Mesenchymal stem cell (in vitro differentiated cells and primary cell): ENCODE measurements at regions not wholly inside any gene's neighbourhood (a gene's known extent, or its start where the extent isn't known, plus 50 kb on each side); places are given as distances from the start of the nearest gene placed in this dataset.

ENCODE experiments used
- DNase-seq: peaks from one replicate; pipeline ENCODE4 v3.0.0-alpha.2; 2013
- H2AFZ ChIP-seq: one replicate; pipeline ENCODE4 v1.6.1; 2013; ENCODE audit warnings: low read depth, mild to moderate bottlenecking, control low read depth, inconsistent platforms, low read length, moderate library complexity
- H2AK5ac ChIP-seq: 2 replicates; pipeline ENCODE4 v1.6.1; 2013; ENCODE audit warnings: low read length, moderate library complexity, mild to moderate bottlenecking, inconsistent platforms; ENCODE audit not compliant: severe bottlenecking
- H2BK120ac ChIP-seq: one replicate; pipeline ENCODE4 v1.6.1; 2013; ENCODE audit warnings: low read depth, mild to moderate bottlenecking, inconsistent platforms, low read length, moderate library complexity
- H2BK12ac ChIP-seq, 2 experiments: one replicate each; pipeline ENCODE4 v1.6.1; 2013; ENCODE audit warnings: inconsistent platforms in 2 of 2, low read length in 2 of 2, mild to moderate bottlenecking in 2 of 2, moderate library complexity in 2 of 2, control low read depth in 1 of 2
- H2BK15ac ChIP-seq: one replicate; pipeline ENCODE4 v1.6.1; 2013; ENCODE audit warnings: mild to moderate bottlenecking, low read depth, inconsistent platforms; ENCODE audit not compliant: poor library complexity, severe bottlenecking
- H2BK5ac ChIP-seq: 2 replicates; pipeline ENCODE4 v1.6.1; 2013; ENCODE audit warnings: low read depth, mild to moderate bottlenecking, low read length, control low read depth, inconsistent platforms; ENCODE audit not compliant: poor library complexity, severe bottlenecking
- H3K14ac ChIP-seq, 2 experiments: one replicate each; pipeline ENCODE4 v1.6.1; 2013; ENCODE audit warnings: inconsistent platforms in 2 of 2, low read length in 2 of 2, control low read depth in 1 of 2, mild to moderate bottlenecking in 1 of 2, moderate library complexity in 1 of 2
- H3K18ac ChIP-seq, 2 experiments: one replicate each; pipeline ENCODE4 v1.6.1; 2013; ENCODE audit warnings: inconsistent platforms in 2 of 2, low read length in 2 of 2, control low read depth in 1 of 2, low read depth in 1 of 2, mild to moderate bottlenecking in 1 of 2
- H3K23ac ChIP-seq, 2 experiments: one replicate each; pipeline ENCODE4 v1.6.1; 2013; ENCODE audit warnings: inconsistent platforms in 2 of 2, low read length in 2 of 2, mild to moderate bottlenecking in 2 of 2, moderate library complexity in 2 of 2, control low read depth in 1 of 2
- H3K27ac ChIP-seq: 2 replicates; pipeline ENCODE4 v1.5.1; 2013; ENCODE audit warnings: mild to moderate bottlenecking, moderate library complexity, low read length, control low read depth, inconsistent platforms; ENCODE audit not compliant: poor library complexity, severe bottlenecking
- H3K27me3 ChIP-seq, 2 experiments: 2 replicates each; pipeline versions ENCODE4 v1.6.1 to v1.7.0; 2013; ENCODE audit warnings: low read length in 2 of 2, mild to moderate bottlenecking in 2 of 2, moderate library complexity in 2 of 2, control low read depth in 1 of 2, inconsistent platforms in 1 of 2; ENCODE audit not compliant: control insufficient read depth in 1 of 2, insufficient read depth in 1 of 2
- H3K36me3 ChIP-seq, 2 experiments: 2 replicates each; pipeline versions ENCODE4 v1.6.1 to v1.7.0; 2013; ENCODE audit warnings: low read length in 2 of 2, control low read depth in 1 of 2, inconsistent platforms in 1 of 2, low read depth in 1 of 2, mild to moderate bottlenecking in 1 of 2; ENCODE audit not compliant: insufficient read depth in 2 of 2, control insufficient read depth in 1 of 2
- H3K4ac ChIP-seq, 2 experiments: one replicate each; pipeline ENCODE4 v1.6.1; 2013; ENCODE audit warnings: inconsistent platforms in 2 of 2, low read length in 2 of 2, mild to moderate bottlenecking in 2 of 2, moderate library complexity in 2 of 2, control low read depth in 1 of 2, low read depth in 1 of 2
- H3K4me1 ChIP-seq: 2 replicates; pipeline ENCODE4 v1.6.1; 2013; ENCODE audit warnings: low read depth, low read length, control low read depth; ENCODE audit not compliant: control insufficient read depth, insufficient read depth
- H3K4me2 ChIP-seq: 2 replicates; pipeline ENCODE4 v1.6.1; 2013; ENCODE audit warnings: low read length, mild to moderate bottlenecking, inconsistent platforms; ENCODE audit not compliant: poor library complexity, severe bottlenecking
- H3K4me3 ChIP-seq, 2 experiments: 2 replicates each; pipeline versions ENCODE4 v1.5.1 to v1.7.0; 2013; ENCODE audit warnings: low read length in 2 of 2, mild to moderate bottlenecking in 2 of 2, control low read depth in 1 of 2, low read depth in 1 of 2; ENCODE audit not compliant: insufficient read depth in 1 of 2
- H3K79me1 ChIP-seq: replicated peaks from 2 replicates; pipeline ENCODE4 v1.6.1; 2013; ENCODE audit warnings: mild to moderate bottlenecking, control low read depth, low read length, inconsistent platforms; ENCODE audit not compliant: poor library complexity, severe bottlenecking
- H3K9ac ChIP-seq: 2 replicates; pipeline ENCODE4 v1.7.0; 2013; ENCODE audit warnings: mild to moderate bottlenecking, low read length, moderate library complexity
- H3K9me3 ChIP-seq: 2 replicates; pipeline ENCODE4 v1.7.0; 2013; ENCODE audit warnings: mild to moderate bottlenecking, low read length; ENCODE audit not compliant: control insufficient read depth
- H4K8ac ChIP-seq: one replicate; pipeline ENCODE4 v1.6.1; 2013; ENCODE audit warnings: inconsistent platforms, mild to moderate bottlenecking, low read length, moderate library complexity
- H4K91ac ChIP-seq: one replicate; pipeline ENCODE4 v1.6.1; 2013; ENCODE audit warnings: mild to moderate bottlenecking, low read length, inconsistent platforms
- WGBS: methylation state at CpG from one replicate; pipeline ENCODE4 v1.1.7; 2013; ENCODE audit warnings: mixed read lengths; 5-methylcytosine and 5-hydroxymethylcytosine counted together

DNA sequence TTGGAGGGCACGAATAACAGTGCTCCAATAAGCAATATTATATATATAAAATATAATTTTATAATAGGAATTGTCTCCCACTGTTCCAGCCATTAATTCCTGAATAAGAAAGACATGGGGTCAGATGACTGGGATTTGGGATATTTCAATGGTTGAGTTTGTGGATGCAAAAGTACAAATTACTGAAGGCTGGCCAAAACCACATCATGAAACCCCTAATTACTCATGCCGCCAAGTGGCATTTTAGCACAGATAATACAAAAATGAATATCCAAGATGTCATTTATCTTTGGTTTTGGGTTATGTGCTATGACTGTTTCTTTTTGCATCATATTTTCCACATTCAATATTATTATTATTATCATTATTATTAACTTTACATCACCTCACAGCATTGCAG is 261.4 kb upstream of the TBX3 start:
- WGBS, result no CpG with 5 or more reads among the region's 2 CpGs
- no peaks in the 10 kb centered on the region for H3K4me1 ChIP-seq
- no peak for DNase-seq
- no peak overlapping the region for H2AK5ac ChIP-seq
- H2BK15ac ChIP-seq, result no peak overlapping the region
- H3K18ac ChIP-seq, result no peak overlapping the region
- no peak overlapping the region for H3K4ac ChIP-seq
- H3K9me3 ChIP-seq, result peaks cover under 1% of the 10 kb centered on the region
- H3K27me3 ChIP-seq, result no peaks in the 10 kb centered on the region
- no peak overlapping the region for H3K4me2 ChIP-seq
- no peak overlapping the region for H3K27ac ChIP-seq
- no peaks in the 10 kb centered on the region for H3K79me1 ChIP-seq
- H3K14ac ChIP-seq, result no peak overlapping the region
- no peak overlapping the region for H2AFZ ChIP-seq
- no peak overlapping the region for H2BK120ac ChIP-seq
- H4K91ac ChIP-seq, result no peak overlapping the region
- no peak overlapping the region for H3K9ac ChIP-seq
- H4K8ac ChIP-seq, result no peak overlapping the region
- no peak overlapping the region for H3K23ac ChIP-seq
- H2BK12ac ChIP-seq, result no peak overlapping the region
- H2BK5ac ChIP-seq, result no peak overlapping the region
- no peak overlapping the region for H3K4me3 ChIP-seq
- H3K36me3 ChIP-seq, result no peaks in the 10 kb centered on the region

DNA sequence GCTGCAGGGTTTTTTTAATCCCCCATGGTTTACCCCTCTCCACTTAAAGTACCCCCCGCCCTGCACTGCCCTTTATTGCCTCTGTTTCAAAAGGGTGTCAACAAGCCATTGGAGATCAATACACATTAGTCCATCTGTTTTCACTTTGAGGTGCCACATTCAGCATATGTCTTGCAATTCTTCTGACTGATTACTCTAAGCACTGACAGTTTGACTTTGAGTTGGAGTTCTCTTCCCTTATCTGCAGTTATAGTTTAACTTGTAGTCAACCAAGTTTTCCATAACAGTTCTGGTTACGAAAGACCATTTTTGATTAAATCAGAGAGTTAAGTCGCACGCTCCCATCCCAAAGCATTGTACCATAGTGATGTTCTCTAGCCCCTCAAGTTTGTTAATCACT is 260.8 kb upstream of the TBX3 start:
- Histone ChIP-seq H3K23ac (no peak overlapping the region), H3K4me2 (no peak overlapping the region), H2AFZ (no peak overlapping the region), H3K4me1 (no peaks in the 10 kb centered on the region), H3K36me3 (no peaks in the 10 kb centered on the region), H3K79me1 (no peaks in the 10 kb centered on the region), H2BK12ac (no peak overlapping the region), H3K27me3 (no peaks in the 10 kb centered on the region), H2BK5ac (no peak overlapping the region), H3K4me3 (no peak overlapping the region), H3K9ac (no peak overlapping the region), H4K91ac (no peak overlapping the region), H3K27ac (no peak overlapping the region), H2BK15ac (no peak overlapping the region), H3K18ac (no peak overlapping the region), H4K8ac (no peak overlapping the region), H3K14ac (no peak overlapping the region), H2AK5ac (no peak overlapping the region), H3K9me3 (peaks cover 6% of the 10 kb centered on the region), H2BK120ac (no peak overlapping the region), H3K4ac (no peak overlapping the region)
- WGBS, result 86% methylated on average over 4 of the region's 4 CpGs
- no peak for DNase-seq

DNA sequence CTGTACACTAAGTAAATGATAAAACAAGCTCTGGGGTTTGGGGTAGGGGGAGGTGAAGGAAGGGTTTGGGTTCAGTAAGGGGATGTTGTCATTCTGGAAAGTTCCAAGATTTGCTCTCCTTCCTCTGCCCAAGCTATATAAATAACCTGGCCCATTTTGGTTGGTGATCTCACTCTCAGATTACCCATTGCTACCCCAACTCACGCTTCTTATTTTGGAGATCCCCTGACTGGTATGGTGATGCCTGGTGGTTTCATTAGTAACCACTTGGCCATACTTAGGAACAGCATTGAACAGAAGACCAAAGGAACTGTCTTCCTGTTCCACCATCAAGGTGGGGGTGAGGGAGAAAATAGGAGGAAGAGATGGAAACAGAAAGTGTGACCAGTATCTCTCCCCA is 259.6 kb upstream of the TBX3 start:
- Histone ChIP-seq H3K27me3 (no peaks in the 10 kb centered on the region), H3K4me1 (no peaks in the 10 kb centered on the region), H2BK15ac (no peak overlapping the region), H3K27ac (no peak overlapping the region), H3K18ac (no peak overlapping the region), H3K9ac (no peak overlapping the region), H4K91ac (no peak overlapping the region), H2BK120ac (no peak overlapping the region), H2AK5ac (no peak overlapping the region), H3K23ac (no peak overlapping the region), H2BK5ac (no peak overlapping the region), H2BK12ac (no peak overlapping the region), H4K8ac (no peak overlapping the region), H3K9me3 (peaks cover 6% of the 10 kb centered on the region), H3K4ac (no peak overlapping the region), H3K4me2 (no peak overlapping the region), H3K36me3 (no peaks in the 10 kb centered on the region), H3K79me1 (no peaks in the 10 kb centered on the region), H2AFZ (no peak overlapping the region), H3K14ac (no peak overlapping the region), H3K4me3 (no peak overlapping the region)
- no peak for DNase-seq
- 100% methylated on average over 1 of the region's 1 CpG for WGBS

DNA sequence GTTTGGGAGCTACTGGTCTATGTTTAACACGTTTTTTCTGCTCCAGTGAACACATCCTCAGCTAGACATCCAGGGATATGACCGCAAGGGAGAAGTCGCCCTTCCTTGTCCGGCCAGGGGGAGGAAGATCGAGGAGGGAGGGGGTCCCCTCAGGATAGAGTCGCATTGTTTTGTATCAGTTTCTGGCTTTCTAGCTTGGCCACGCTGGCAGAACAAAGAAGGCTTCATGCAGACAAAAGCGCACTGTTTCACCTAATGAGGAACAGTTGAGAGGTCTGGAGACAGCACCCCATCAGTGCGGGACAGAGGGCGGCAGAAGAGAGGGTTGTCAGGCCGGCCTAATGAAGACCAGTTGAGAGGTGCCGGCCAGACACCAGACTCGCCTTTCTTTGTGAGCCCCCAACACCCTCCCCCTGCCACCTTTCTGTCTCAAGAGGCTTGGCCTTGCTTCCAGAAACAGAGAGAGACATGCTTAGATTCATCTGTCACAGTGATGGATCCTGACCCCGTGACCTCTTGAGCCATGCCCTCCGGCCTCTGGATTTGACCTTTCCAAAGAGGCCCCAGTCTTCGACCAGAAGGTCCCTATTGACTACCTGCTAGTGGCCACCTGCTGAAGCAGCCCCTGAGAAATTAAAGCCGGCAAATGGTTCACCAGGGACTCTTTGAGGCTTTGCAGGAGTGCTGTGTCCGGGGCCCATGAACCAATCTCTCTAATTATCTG is 254.7 kb upstream of the TBX3 start:
- H2BK5ac ChIP-seq, result no peak overlapping the region
- H2AK5ac ChIP-seq, result no peak overlapping the region
- H3K36me3 ChIP-seq, result no peaks in the 10 kb centered on the region
- H2AFZ ChIP-seq, result no peak overlapping the region
- no peak overlapping the region for H2BK120ac ChIP-seq
- no peak overlapping the region for H4K91ac ChIP-seq
- H2BK12ac ChIP-seq, result peak overlapping the region; percentile 31 to 37
- peak overlapping the region in 1 of 2 experiments; percentile 41 for H3K4ac ChIP-seq
- H2BK15ac ChIP-seq, result no peak overlapping the region
- peaks cover 3% of the 10 kb centered on the region for H3K4me1 ChIP-seq
- H3K4me2 ChIP-seq, result no peak overlapping the region
- WGBS, result 81% methylated on average over 18 of the region's 18 CpGs
- no peaks in the 10 kb centered on the region for H3K79me1 ChIP-seq
- peak overlapping the region; percentile 52 to 55 for H3K18ac ChIP-seq
- no peak overlapping the region for H3K23ac ChIP-seq
- no peak overlapping the region for H3K14ac ChIP-seq
- H4K8ac ChIP-seq, result peak overlapping the region; percentile 77
- H3K27ac ChIP-seq, result no peak overlapping the region
- H3K27me3 ChIP-seq, result no peaks in the 10 kb centered on the region
- no peak overlapping the region for H3K9ac ChIP-seq
- H3K9me3 ChIP-seq, result peaks cover 6% of the 10 kb centered on the region
- DNase-seq, result no peak
- no peak overlapping the region for H3K4me3 ChIP-seq
